GM18873 (cell line): ENCODE measurements at regions not wholly inside any gene's neighbourhood (a gene's known extent, or its start where the extent isn't known, plus 50 kb on each side); places are given as distances from the start of the nearest gene placed in this dataset.

Experiments
- ATAC-seq: cut with Tn5 transposase; IDR thresholded peaks from one replicate; pipeline ENCODE4 v1.9.1; 2021; ENCODE audit warnings: mild to moderate bottlenecking, moderate library complexity, moderate number of reproducible peaks; ENCODE audit not compliant: unreplicated experiment, low FRiP score

DNA sequence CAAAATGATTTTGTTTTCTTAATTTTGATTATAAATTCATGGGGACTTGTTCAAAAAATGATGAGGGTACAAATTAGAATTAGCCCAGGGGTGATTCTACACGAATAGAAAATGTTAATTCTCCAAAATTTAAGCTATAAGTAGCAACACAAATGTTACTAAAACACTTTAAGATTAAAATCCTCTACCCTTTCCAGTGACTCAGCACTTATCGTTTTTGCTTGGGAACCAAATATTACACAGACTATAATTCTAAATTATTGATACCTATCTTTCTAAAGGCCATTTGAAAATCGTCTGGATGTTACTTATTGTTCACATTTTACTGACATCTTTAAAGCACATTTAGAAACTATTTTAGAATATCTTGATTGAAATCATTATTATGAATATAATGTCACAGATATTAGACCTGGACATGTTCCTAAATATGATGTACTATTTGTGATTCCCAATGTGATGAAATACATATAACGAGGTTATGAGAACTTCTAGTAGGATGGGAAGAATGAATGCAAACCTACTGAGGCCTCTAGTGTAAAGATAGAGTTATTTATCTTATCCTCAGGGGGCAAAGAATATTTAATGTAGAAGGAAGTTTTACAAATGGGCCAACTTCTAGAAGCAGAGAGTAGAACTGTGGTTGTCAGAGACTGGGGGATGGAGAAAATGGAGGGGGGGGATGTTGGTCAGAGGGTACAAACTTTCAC is 132.0 kb upstream of the TP63 start:
- ATAC-seq: no peak

DNA sequence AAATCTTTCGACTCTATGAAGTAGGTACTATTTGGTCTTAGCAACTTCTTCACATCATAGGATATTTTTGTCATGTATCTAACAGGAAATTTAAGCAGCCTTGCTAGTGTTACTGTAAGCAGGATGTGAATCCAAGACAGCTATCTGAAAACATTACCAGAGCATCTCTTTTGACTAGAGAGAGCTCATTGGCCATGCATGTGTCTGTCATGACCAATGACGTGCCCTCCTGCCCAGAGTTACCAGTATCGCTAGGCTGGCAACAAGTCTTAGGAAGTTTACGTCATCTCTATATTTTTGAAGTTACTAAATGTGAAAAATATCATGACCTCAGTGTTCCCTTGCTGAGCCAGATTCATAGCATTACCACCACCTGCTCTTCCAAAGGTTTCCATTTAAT is 130.9 kb upstream of the TP63 start:
- ATAC-seq: no peak

DNA sequence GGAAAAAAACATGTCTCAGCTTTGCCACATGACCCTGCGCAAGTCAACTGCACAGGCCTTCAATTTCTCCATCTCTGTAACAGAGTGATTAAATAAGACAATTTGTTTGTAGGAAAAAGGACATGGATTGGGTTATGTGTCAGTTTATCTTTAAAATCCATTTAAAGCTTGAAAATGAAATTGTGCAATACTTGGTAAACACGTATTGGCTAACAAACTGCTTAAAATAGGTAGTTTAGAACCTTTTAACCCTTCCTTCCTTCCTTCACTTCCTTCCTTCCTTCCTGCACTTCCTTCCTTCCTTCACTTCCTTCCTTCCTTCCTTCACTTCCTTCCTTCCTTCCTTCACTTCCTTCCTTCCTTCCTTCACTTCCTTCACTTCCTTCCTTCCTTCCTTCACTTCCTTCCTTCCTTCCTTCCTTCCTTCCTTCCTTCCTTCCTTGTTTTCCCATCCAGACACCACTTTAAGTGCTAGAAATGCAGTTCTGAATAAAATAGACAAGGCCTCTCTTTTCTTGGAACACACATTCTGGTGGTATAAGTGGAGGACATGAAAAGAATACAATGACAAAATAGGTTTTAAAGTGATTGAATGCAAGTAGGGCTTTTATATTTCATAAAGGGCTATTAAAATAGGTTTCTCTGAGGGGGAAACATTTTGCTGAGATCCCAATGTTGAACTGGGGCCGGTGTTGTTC is 130.2 kb upstream of the TP63 start:
- ATAC-seq: no peak

DNA sequence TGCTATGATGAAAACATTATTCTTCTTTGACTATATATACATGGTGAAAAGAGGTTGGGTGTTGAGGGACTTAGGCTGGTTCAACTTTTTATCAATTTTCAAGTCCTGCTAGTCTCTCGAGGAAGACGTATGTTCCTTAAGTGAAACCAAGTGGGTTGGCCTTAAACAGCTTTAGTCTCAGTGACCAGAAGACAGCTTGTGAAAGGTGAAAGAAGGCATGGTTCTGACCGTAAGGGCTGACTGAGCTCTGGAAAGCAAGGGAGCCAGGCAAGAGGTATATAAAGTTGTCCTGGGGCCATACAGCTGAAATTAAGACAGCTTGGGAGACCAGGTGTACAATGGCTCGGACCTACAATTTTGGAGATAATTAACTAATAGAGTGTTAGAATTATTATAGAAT is 128.9 kb upstream of the TP63 start:
- no peak for ATAC-seq

DNA sequence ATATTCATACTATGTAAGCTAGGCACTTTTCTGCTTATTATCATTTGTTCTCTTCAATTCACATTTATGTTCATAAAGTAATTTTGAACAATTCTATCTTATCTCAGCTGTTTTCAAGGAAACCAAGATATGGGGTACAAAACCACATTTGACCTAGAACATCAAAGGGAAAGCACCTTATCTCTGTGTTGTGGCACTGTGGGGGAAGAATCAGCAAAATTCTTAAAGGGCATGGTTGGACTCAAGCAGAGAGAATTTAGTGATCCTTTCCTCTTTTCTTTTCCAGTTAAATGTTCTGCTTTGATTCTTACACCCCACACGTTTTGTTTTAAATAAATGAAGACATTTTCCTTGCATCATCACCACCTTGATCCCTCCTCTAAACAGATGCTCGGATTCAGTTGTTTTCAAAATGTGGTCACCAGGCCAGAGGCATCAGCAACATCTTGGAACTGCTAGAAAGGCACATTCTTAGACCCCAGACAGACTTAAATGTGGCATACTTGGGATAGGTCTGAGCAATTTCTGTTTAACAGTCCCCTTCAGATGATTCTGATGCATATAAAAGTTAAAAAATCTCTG is 128.4 kb upstream of the TP63 start:
- ATAC-seq: no peak

DNA sequence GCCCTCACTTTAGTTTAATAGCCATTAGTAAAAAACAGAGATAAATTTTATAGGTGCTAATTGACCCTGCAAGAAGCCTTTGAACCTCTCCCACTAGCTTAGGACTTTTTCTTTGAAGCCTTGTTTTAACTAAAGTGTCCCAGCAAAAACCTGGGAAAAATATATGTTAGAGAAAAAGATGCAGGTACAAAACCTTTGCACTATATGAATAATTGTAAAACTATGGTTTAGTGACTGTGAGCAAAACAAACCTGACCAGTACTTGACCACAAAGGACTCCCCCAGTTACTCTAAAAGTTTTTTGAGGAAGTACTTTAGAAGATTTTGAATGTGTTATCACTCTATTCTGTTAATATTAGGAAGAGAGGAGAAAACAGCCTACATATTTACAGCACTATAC is 123.3 kb upstream of the TP63 start:
- peak; percentile 62 for ATAC-seq

DNA sequence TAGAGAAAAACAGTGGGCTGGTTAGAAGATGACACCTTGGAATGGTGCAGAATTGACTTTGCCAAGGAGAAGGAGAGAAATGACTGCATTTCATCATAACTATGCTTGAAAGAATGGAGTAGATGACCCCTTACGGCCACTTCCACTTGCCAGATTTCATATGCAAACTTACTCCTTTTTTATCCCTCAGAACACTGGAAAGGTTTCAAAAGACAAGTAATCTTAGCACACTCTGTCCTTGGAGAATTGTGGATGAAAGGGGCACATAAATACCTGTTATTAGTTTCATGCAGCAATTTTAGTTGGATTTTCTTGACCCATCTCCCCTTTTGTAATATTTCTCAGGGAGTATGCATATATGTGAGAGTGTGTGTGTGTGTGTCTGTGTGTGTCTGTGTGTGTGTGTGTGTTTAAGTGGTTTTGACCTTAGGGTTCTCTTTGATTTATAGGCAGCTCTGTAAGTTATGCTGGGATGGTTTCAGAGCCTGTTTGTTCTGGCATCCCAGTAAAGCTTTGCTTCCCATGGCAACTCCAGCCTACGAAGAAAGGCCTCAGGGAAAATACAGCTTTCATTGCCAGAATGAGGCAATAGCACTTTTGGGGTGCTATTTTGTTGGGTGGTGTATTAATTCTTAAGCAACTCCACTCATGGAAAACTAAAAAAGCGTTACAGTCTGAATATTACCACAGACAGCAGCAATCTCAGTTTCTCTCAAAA is 122.2 kb upstream of the TP63 start:
- ATAC-seq: no peak

DNA sequence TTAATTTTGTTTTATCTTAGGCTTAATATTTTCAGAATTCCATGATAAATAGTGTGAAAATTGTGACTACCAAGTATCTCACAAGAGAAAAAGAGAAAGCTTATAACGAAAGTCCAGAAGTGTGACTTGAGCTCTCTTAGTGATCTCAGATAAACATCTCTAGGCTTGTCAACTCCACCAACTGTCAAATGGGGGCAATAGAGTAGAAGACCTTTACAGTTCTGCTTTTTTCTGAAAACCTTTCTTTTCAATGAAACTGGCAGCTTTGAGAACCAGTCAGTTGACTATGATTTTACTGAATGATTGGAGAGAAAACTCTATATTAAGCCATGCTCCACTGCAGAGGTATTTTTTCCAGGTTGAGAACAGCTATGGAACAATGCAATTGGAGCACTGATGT is 119.2 kb upstream of the TP63 start:
- ATAC-seq: peak; percentile 60

DNA sequence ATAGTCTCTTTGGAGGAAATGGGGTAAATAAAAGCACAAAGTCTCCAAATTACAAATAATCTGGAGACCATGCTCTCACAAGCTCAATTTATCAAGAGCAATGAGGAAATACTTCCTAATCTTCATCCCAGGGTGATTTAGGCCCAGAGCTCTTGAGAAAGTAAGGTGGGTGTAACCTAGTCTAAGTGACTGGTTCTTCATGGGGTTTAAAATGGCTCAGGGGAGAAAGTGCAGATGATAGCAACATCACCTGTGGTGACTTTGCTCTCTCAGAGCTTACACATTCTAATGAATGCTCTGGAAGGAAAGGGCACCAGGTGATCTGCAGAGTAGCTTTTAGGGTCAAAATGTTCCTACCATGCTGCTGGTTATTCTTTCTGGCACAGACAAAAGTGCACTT is 118.4 kb upstream of the TP63 start:
- no peak for ATAC-seq

DNA sequence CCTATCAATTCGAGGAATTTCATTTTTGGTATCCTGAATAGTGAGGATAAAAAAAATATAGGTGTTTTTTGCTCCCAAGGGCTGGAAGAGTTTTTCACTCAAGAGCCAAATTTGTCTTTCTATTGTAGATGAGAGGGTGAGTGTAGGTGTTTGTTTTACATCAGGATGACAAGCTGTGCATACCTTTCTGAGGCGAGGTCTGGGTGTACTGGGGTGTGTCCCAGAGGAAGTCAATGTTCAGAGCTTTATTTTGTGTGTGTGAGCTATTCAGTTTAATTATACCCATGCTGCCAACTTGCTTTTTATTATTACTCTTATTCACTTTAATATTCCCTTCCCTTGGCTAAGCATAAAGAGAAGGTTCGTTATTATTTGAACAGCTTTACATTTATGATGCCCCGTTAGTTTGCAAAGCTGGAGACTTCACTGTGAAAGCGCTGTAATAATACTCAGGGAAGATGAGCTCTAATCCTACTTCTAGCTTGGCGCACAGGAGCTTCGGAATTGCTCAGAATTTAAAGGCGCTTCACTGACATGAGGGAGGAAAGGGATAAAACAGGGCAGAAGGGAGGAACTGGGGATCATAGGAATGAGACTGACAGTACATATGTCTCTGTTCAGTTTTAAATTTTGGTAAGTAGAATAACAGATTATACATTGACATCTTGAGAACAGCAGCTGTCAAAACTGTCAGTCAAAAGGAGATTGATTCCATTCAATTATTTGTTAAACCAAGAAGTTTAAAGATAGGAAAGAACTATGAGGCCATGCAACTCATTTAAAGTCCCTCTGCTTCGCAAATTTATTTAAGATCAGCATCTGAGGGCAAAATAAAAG is 117.7 kb upstream of the TP63 start:
- no peak for ATAC-seq

DNA sequence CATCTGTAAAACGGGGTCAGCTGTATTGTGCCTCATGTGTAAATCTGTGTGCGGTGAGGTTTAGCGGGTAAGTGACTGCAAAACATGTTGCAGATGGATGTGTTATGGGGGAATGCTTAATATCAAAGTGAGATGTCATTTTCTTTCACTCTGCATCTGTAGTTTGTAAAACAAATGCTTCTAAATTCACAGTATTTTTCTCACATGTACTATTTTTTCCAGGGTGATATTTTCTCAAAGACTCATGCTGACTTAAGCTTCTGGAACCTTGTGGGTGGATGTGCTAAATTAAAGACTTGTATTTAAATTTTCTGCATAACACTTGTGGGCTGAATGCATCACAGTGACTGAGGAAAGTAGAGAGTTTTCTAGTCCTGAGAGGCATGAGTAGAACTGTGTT is 115.2 kb upstream of the TP63 start:
- ATAC-seq: no peak

DNA sequence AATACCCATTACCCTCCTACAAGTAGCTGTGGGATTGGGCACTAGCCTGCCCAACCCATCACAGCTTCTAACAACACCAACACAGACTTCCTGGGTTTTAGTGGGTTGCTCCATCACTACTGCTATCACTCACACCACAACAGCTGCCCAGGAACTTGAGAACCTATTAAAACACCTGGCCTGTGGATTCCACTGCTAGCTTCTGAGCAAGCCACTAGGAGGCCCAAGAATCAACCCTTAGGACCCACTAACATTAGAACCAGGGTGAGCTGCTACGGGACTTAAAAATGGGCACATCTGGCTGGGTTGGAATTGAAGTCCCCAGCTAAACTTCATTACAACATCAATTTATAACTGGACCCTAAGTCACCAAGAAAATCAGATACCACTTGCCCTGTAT is 113.2 kb upstream of the TP63 start:
- no peak for ATAC-seq

DNA sequence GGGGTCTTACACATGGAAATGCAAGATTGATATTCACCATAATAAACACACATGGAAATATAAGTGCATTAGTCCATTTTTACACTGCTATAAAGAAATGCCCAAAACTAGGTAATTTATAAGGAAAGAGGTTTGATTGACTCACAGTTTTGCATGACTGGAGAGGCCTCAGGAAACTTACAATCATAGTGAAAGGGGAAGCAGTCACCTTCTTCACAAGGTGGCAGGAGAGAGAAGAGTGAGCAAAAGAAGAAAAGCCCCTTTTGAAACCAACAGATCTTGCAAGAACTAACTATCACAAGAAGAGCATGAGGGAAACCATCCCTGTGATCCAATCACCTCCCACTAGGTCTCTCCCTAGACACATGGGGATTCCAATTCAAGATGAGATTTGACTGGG is 111.7 kb upstream of the TP63 start:
- no peak for ATAC-seq

DNA sequence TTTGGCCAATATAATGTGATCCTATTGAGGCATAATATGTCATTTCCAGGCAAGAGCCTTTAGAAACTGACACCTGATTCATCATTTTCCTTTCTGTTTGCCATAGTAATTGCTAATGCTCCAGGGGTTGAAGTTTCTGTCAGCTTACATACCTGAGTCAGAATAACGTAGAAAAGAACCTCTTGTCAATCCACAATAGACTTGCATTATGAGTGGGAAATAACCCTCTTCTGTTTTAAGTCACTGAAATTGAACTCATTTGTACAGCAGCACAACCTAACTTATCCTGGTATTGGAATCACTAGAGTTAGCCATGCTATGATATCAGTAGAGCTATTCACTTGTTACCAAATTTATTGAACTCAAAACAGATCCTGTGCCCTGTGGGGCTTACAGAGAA is 101.7 kb upstream of the TP63 start:
- ATAC-seq: peak; percentile 70

DNA sequence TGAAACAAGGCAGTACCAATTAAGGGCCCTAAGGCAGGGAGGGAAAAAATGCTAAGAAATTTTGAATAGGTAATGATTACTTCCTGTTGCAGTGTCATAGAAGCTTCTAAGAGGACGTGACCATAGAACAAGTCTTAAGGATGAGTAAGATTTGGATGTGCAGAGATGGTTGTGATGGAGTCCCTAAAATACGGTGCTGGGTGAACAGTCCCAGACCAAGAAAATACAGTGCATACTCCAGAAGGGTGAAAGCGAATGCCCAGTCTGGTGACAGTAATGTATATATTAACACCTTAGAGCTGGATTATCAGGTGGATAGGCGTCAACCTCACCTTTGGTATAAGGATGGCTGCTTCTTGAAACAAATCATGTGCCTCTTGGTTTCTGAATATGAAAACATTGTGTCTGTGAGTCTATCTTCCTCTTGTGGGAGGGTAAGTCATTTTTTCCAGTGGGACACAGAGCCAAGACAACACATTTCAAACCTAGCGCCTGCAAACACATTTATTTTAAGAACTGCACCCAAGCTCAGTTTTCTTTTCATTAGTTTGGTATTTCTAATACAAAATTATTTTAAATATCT is 101.2 kb upstream of the TP63 start:
- peak; percentile 37 for ATAC-seq

DNA sequence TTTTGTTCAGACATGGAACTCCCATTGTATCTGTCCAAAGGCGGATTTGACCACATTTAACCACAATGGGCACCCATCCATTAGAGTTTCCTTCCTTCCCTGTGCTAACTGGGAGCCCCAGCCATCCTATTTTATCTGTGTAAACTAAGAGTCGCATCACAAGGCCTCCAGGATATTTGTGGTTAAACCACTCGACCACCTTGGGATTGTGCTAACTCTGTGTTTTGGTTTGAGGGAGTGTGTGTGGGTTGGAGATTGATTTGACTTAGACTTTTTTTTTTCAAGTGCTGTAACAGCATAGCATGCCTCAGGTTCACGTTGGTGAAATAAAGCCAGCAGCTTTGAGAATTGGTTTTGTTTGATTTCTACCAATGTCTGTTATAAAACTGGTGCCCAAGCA is 100.4 kb upstream of the TP63 start:
- ATAC-seq: no peak

DNA sequence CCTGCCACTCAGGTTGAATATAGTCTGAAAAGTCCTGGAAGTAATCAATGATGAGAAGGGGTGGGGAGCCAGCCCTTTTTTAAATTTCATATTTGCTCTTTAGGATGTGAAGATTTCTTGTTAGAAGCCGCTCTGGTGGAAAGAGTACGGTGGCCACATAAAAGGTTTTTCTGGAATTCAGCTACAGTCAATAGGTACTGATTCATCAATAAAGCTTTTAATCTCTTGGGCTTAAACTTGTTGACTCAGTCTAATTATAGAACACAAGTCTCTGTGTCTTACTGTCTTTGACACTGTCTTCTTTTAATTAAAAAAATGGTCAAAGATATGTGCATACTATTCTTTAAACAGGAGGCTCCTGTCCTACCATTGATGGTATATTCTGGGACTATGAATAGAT is 99.9 kb upstream of the TP63 start:
- ATAC-seq: no peak

DNA sequence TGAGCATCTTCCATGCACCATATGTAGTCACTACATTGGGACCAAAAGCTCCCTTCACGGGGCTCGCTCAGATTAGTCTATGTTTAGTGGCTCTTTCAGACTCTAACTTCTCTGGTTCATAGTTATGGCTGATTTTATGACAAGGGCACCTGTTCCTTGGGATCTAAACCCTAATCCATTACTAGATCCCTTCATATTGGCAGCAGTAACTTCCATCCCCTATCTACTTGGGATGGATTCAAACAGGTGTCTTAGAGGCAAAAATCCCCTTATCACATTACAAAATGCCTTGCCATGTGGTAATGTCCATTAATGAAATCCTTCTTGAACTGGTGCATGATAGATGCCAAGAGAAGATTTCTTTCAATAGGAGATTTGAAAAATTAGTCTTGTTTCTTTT is 96.7 kb upstream of the TP63 start:
- no peak for ATAC-seq

DNA sequence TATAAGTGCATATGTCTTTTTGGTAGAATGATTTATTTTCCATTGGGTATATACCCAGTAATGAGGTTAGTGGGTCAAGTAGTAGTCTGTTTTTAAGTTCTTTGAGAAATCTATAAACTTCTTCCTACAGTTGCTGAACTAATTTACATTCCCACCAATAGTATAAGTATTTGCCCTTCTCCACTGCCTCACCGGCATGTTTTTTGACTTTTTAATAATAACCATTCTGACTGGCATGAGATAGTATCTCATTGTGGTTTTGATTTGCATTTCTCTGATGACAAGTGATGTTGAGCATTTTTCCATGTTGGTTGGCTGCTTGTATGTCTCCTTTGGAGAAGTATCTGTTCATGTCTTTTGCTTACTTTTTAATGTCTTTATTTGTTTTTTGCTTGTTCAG is 94.1 kb upstream of the TP63 start:
- ATAC-seq: no peak

DNA sequence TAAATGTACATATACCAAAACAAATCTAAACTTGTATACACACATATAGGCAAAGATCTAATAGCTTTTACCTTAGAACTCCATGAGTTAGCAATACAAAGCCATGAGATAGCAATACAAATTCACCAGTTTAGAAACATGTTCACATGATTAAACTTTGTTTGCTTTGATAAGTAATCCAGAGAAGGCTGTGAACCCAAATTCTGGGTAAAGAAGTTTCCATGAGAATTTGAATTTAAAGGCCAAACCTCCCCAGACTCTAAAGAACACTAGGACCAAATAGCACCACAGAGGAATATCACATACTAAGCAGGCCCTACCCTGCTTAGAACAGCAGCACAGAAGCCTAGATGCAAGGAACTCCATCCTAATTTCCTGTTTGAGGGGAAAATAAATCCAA is 83.7 kb upstream of the TP63 start:
- no peak for ATAC-seq
